HEK293 (cell line): ENCODE measurements at regions not wholly inside any gene's neighbourhood (a gene's known extent, or its start where the extent isn't known, plus 50 kb on each side); places are given as distances from the start of the nearest gene placed in this dataset.

Experiments
- CTCF ChIA-PET: fragments of 350-600 bp; formaldehyde crosslinking; extraction: SDS; loops from one replicate; lab custom pipeline; 2021; ENCODE audit warnings: antibody characterized with exemption; lab: Yijun Ruan, JAX
- POLR2A ChIA-PET: fragments of 300-600 bp; formaldehyde crosslinking; extraction: SDS; loops from one replicate; lab custom pipeline; 2020; ENCODE audit warnings: antibody characterized with exemption, inconsistent platforms; lab: Yijun Ruan, JAX
- H3K27ac ChIP-seq: fragments of 200-500 bp; sonication (Bioruptor generic); 2 replicates; pipeline ENCODE4 v1.5.1; 2014; ENCODE audit warnings: low read depth, low read length, control low read depth, inconsistent platforms; ENCODE audit errors: extremely low read depth
- H3K36me3 ChIP-seq, 2 experiments: fragments of 200-500 bp in 1 of 2; sonication (Bioruptor generic) in 1 of 2; 1 replicate in 1 of 2; 2 replicates in 1 of 2; pipeline ENCODE4 v1.5.1; 2014 to 2017; ENCODE audit warnings: inconsistent platforms in 2 of 2, low read length in 2 of 2; ENCODE audit not compliant: control insufficient read depth in 2 of 2, insufficient read depth in 1 of 2
- H3K4me1 ChIP-seq: fragments of 200-500 bp; sonication (Bioruptor generic); 2 replicates; pipeline ENCODE4 v1.5.1; 2014; ENCODE audit warnings: mild to moderate bottlenecking, low read length, inconsistent platforms; ENCODE audit not compliant: control insufficient read depth, insufficient read depth
- H3K4me3 ChIP-seq: 2 replicates; pipeline ENCODE4 v1.5.1; 2011; ENCODE audit warnings: low read depth, mild to moderate bottlenecking, control low read depth, low read length, moderate library complexity
- H3K9me3 ChIP-seq: fragments of 200-500 bp; sonication (Bioruptor generic); 2 replicates; pipeline ENCODE4 v1.5.1; 2014; ENCODE audit warnings: low read depth, low read length, inconsistent platforms; ENCODE audit not compliant: control insufficient read depth, insufficient read depth
- BCL11A ChIP-seq: fragments of 450-650 bp; formaldehyde crosslinking; IDR thresholded peaks from 2 replicates; pipeline ENCODE4 v1.5.1; 2016; ENCODE audit warnings: low read depth, missing biosample characterization, missing genetic modification characterization
- HOXC10 ChIP-seq: sonication (generic); formaldehyde crosslinking; IDR thresholded peaks from 2 replicates; pipeline ENCODE4 v1.8.1; 2023; ENCODE audit warnings: mild to moderate bottlenecking, missing genetic modification reagents
- HOXD13 ChIP-seq: sonication (generic); formaldehyde crosslinking; IDR thresholded peaks from 2 replicates; pipeline ENCODE4 v1.8.0; 2022; ENCODE audit warnings: missing genetic modification reagents, borderline replicate concordance
- KLF7 ChIP-seq: fragments of 450-650 bp; formaldehyde crosslinking; IDR thresholded peaks from 2 replicates; pipeline ENCODE4 v1.5.1; 2016; ENCODE audit warnings: missing biosample characterization, missing genetic modification characterization, borderline replicate concordance
- WT1 ChIP-seq: fragments of 450-650 bp; formaldehyde crosslinking; IDR thresholded peaks from 2 replicates; pipeline ENCODE4 v1.5.1; 2016; ENCODE audit warnings: missing biosample characterization, missing genetic modification characterization
- YY1 ChIP-seq: fragments of 450-650 bp; formaldehyde crosslinking; IDR thresholded peaks from 2 replicates; pipeline ENCODE4 v1.5.1; 2018; ENCODE audit warnings: missing biosample characterization, missing genetic modification characterization
- ZBTB17 ChIP-seq: fragments of 450-650 bp; formaldehyde crosslinking; IDR thresholded peaks from 2 replicates; pipeline ENCODE4 v1.5.1; 2016; ENCODE audit warnings: missing biosample characterization, missing genetic modification characterization
- ZBTB20 ChIP-seq: fragments of 450-650 bp; formaldehyde crosslinking; IDR thresholded peaks from 2 replicates; pipeline ENCODE4 v1.5.1; 2016; ENCODE audit warnings: missing biosample characterization, missing genetic modification characterization
- ZBTB8A ChIP-seq: fragments of 450-650 bp; formaldehyde crosslinking; IDR thresholded peaks from 2 replicates; pipeline ENCODE4 v1.5.1; 2016; ENCODE audit warnings: missing biosample characterization, missing genetic modification characterization
- ZFP3 ChIP-seq: fragments of 450-650 bp; formaldehyde crosslinking; IDR thresholded peaks from 2 replicates; pipeline ENCODE4 v1.5.1; 2016; ENCODE audit warnings: low read depth, missing biosample characterization, missing genetic modification characterization
- ZNF24 ChIP-seq: fragments of 450-650 bp; formaldehyde crosslinking; IDR thresholded peaks from 2 replicates; pipeline ENCODE4 v1.5.1; 2016; ENCODE audit warnings: missing biosample characterization, missing genetic modification characterization
- ZNF501 ChIP-seq: fragments of 450-650 bp; formaldehyde crosslinking; IDR thresholded peaks from 2 replicates; pipeline ENCODE4 v1.5.1; 2016; ENCODE audit warnings: missing biosample characterization, missing genetic modification characterization
- ZNF529 ChIP-seq: fragments of 450-650 bp; formaldehyde crosslinking; IDR thresholded peaks from 2 replicates; pipeline ENCODE4 v1.5.1; 2017; ENCODE audit warnings: missing genetic modification characterization, missing biosample characterization; ENCODE audit not compliant: insufficient replicate concordance
- ZNF610 ChIP-seq: fragments of 450-650 bp; formaldehyde crosslinking; IDR thresholded peaks from 2 replicates; pipeline ENCODE4 v1.5.1; 2016; ENCODE audit warnings: missing biosample characterization, missing genetic modification characterization, borderline replicate concordance
- ZNF670 ChIP-seq: fragments of 450-650 bp; formaldehyde crosslinking; IDR thresholded peaks from 2 replicates; pipeline ENCODE4 v1.5.1; 2016; ENCODE audit warnings: missing biosample characterization, missing genetic modification characterization, low read depth
- ZNF707 ChIP-seq: fragments of 450-650 bp; formaldehyde crosslinking; IDR thresholded peaks from 2 replicates; pipeline ENCODE4 v1.5.1; 2016; ENCODE audit warnings: missing biosample characterization, missing genetic modification characterization
- ZNF768 ChIP-seq: fragments of 450-650 bp; formaldehyde crosslinking; IDR thresholded peaks from 2 replicates; pipeline ENCODE4 v1.5.1; 2018; ENCODE audit warnings: missing biosample characterization, mild to moderate bottlenecking, missing genetic modification characterization
- ZNF791 ChIP-seq: fragments of 450-650 bp; formaldehyde crosslinking; IDR thresholded peaks from 2 replicates; pipeline ENCODE4 v1.5.1; 2016; ENCODE audit warnings: missing biosample characterization, missing genetic modification characterization
- ZSCAN30 ChIP-seq: fragments of 450-650 bp; IDR thresholded peaks from 2 replicates; pipeline ENCODE4 v1.5.1; 2018; ENCODE audit warnings: missing biosample characterization, mild to moderate bottlenecking, missing genetic modification characterization, moderate library complexity
- TF ChIP-seq, protein P1 (sequence below): fragments of 450-650 bp; formaldehyde crosslinking; conservative IDR thresholded peaks from 2 replicates; pipeline ENCODE4 v1.5.1; 2016; ENCODE audit warnings: low read depth, missing biosample characterization, missing genetic modification characterization
- TF ChIP-seq, protein P2 (sequence below): fragments of 450-650 bp; formaldehyde crosslinking; IDR thresholded peaks from 2 replicates; pipeline ENCODE4 v1.5.1; 2016; ENCODE audit warnings: missing biosample characterization, missing genetic modification characterization
- TF ChIP-seq, protein P3 (sequence below): fragments of 450-650 bp; formaldehyde crosslinking; IDR thresholded peaks from 2 replicates; pipeline ENCODE4 v1.5.1; 2016; ENCODE audit warnings: missing biosample characterization, missing genetic modification characterization
- TF ChIP-seq, protein P4 (sequence below): fragments of 450-650 bp; formaldehyde crosslinking; IDR thresholded peaks from 2 replicates; pipeline ENCODE4 v1.5.1; 2016; ENCODE audit warnings: missing biosample characterization, missing genetic modification characterization, low read depth
- TF ChIP-seq, protein P5 (sequence below): fragments of 450-650 bp; formaldehyde crosslinking; conservative IDR thresholded peaks from 2 replicates; pipeline ENCODE4 v1.5.1; 2016; ENCODE audit warnings: low read depth, missing biosample characterization, missing genetic modification characterization

DNA sequence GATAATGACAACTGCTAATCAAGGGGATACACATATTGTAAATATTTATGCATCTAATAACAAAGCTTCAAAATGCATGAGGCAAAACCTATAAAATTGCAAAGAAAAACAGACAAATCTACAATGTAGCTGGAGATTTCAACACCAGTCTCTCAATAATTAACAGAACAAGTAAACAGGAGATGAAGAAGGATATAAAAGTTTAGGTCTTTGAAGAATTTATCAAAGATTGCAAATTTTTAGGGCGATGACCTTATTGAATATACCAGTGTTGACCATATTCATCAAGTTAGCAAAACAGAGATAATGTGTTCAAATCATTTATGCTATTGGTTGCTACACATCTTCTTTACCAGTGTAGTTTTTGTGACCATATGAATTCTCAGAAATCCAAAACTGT is 237.8 kb upstream of the SGK1 start (continued):
- TF ChIP-seq, protein P1, sequence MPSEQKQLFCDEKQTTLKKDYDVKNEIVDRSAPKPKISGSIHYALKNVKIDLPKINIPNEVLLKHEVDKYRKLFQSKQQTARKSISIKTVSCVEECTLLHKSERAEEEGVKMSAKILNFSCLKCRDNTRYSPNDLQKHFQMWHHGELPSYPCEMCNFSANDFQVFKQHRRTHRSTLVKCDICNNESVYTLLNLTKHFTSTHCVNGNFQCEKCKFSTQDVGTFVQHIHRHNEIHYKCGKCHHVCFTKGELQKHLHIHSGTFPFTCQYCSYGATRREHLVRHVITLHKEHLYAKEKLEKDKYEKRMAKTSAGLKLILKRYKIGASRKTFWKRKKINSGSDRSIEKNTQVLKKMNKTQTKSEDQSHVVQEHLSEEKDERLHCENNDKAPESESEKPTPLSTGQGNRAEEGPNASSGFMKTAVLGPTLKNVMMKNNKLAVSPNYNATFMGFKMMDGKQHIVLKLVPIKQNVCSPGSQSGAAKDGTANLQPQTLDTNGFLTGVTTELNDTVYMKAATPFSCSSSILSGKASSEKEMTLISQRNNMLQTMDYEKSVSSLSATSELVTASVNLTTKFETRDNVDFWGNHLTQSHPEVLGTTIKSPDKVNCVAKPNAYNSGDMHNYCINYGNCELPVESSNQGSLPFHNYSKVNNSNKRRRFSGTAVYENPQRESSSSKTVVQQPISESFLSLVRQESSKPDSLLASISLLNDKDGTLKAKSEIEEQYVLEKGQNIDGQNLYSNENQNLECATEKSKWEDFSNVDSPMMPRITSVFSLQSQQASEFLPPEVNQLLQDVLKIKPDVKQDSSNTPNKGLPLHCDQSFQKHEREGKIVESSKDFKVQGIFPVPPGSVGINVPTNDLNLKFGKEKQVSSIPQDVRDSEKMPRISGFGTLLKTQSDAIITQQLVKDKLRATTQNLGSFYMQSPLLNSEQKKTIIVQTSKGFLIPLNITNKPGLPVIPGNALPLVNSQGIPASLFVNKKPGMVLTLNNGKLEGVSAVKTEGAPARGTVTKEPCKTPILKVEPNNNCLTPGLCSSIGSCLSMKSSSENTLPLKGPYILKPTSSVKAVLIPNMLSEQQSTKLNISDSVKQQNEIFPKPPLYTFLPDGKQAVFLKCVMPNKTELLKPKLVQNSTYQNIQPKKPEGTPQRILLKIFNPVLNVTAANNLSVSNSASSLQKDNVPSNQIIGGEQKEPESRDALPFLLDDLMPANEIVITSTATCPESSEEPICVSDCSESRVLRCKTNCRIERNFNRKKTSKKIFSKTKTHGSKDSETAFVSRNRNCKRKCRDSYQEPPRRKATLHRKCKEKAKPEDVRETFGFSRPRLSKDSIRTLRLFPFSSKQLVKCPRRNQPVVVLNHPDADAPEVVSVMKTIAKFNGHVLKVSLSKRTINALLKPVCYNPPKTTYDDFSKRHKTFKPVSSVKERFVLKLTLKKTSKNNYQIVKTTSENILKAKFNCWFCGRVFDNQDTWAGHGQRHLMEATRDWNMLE (tag by site-specific recombination), result no peak
- TF ChIP-seq KLF7 (no peak), ZBTB17 (tag by site-specific recombination) (no peak), ZNF791 (tag by site-specific recombination) (no peak)
- TF ChIP-seq, protein P2, sequence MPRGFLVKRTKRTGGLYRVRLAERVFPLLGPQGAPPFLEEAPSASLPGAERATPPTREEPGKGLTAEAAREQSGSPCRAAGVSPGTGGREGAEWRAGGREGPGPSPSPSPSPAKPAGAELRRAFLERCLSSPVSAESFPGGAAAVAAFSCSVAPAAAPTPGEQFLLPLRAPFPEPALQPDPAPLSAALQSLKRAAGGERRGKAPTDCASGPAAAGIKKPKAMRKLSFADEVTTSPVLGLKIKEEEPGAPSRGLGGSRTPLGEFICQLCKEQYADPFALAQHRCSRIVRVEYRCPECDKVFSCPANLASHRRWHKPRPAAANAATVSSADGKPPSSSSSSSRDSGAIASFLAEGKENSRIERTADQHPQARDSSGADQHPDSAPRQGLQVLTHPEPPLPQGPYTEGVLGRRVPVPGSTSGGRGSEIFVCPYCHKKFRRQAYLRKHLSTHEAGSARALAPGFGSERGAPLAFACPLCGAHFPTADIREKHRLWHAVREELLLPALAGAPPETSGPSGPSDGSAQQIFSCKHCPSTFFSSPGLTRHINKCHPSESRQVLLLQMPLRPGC (tag by site-specific recombination), result no peak

DNA sequence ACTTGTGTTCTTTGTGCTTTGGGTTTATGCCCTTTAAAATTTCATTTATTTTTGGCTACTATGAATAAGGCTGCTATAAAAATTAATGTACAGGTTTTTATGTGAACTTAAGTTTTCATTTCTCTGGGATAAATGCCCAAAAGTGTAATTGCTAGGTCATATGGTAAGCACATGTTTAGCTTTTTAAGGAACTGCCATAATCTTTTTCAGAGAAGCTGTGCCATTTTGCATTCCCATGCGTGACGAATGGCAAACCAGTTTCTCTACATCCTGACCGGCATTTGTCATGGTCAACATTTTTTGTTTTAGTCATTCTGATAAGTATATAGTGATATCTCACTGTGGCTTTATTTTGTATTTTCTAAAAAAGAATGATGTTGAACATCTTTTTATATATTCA is 236.0 kb upstream of the SGK1 start:
- CTCF ChIA-PET, result interaction anchor here (0.6 kb wide), 1 partner anchor 387 kb away, joined by 4 read pairs; no protein-coding TSS in a partner anchor
- Histone ChIP-seq H3K27ac (no peak overlapping the region), H3K9me3 (no peaks in the 10 kb centered on the region), H3K4me1 (no peaks in the 10 kb centered on the region), H3K36me3 (no peaks in the 10 kb centered on the region), H3K4me3 (no peak overlapping the region)
- no peak for TF ChIP-seq ZNF670 (tag by site-specific recombination)
- no peak for TF ChIP-seq BCL11A (tag by site-specific recombination)
- no peak for TF ChIP-seq ZFP3 (tag by site-specific recombination)
- TF ChIP-seq, protein P3, sequence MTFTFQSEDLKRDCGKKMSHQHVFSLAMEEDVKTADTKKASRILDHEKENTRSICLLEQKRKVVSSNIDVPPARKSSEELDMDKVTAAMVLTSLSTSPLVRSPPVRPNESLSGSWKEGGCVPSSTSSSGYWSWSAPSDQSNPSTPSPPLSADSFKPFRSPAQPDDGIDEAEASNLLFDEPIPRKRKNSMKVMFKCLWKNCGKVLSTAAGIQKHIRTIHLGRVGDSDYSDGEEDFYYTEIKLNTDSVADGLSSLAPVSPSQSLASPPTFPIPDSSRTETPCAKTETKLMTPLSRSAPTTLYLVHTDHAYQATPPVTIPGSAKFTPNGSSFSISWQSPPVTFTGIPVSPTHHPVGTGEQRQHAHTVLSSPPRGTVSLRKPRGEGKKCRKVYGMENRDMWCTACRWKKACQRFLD (tag by site-specific recombination), result no peak
- TF ChIP-seq ZBTB8A (tag by site-specific recombination), result no peak
- no peak for TF ChIP-seq ZNF707 (tag by site-specific recombination)
- TF ChIP-seq WT1 (tag by site-specific recombination), result no peak
- no peak for TF ChIP-seq ZSCAN30
- TF ChIP-seq ZNF768 (tag by site-specific recombination), result no peak
- no peak for TF ChIP-seq HOXD13 (CRISPR knock-in tag)
- no peak for TF ChIP-seq ZNF529 (tag by site-specific recombination)
- no peak for TF ChIP-seq ZBTB20
- TF ChIP-seq, protein P4, sequence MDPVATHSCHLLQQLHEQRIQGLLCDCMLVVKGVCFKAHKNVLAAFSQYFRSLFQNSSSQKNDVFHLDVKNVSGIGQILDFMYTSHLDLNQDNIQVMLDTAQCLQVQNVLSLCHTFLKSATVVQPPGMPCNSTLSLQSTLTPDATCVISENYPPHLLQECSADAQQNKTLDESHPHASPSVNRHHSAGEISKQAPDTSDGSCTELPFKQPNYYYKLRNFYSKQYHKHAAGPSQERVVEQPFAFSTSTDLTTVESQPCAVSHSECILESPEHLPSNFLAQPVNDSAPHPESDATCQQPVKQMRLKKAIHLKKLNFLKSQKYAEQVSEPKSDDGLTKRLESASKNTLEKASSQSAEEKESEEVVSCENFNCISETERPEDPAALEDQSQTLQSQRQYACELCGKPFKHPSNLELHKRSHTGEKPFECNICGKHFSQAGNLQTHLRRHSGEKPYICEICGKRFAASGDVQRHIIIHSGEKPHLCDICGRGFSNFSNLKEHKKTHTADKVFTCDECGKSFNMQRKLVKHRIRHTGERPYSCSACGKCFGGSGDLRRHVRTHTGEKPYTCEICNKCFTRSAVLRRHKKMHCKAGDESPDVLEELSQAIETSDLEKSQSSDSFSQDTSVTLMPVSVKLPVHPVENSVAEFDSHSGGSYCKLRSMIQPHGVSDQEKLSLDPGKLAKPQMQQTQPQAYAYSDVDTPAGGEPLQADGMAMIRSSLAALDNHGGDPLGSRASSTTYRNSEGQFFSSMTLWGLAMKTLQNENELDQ (tag by site-specific recombination), result no peak
- TF ChIP-seq, protein P5, sequence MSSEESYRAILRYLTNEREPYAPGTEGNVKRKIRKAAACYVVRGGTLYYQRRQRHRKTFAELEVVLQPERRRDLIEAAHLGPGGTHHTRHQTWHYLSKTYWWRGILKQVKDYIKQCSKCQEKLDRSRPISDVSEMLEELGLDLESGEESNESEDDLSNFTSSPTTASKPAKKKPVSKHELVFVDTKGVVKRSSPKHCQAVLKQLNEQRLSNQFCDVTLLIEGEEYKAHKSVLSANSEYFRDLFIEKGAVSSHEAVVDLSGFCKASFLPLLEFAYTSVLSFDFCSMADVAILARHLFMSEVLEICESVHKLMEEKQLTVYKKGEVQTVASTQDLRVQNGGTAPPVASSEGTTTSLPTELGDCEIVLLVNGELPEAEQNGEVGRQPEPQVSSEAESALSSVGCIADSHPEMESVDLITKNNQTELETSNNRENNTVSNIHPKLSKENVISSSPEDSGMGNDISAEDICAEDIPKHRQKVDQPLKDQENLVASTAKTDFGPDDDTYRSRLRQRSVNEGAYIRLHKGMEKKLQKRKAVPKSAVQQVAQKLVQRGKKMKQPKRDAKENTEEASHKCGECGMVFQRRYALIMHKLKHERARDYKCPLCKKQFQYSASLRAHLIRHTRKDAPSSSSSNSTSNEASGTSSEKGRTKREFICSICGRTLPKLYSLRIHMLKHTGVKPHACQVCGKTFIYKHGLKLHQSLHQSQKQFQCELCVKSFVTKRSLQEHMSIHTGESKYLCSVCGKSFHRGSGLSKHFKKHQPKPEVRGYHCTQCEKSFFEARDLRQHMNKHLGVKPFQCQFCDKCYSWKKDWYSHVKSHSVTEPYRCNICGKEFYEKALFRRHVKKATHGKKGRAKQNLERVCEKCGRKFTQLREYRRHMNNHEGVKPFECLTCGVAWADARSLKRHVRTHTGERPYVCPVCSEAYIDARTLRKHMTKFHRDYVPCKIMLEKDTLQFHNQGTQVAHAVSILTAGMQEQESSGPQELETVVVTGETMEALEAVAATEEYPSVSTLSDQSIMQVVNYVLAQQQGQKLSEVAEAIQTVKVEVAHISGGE (tag by site-specific recombination), result no peak
- no peak for TF ChIP-seq ZNF501 (tag by site-specific recombination)
- no peak for TF ChIP-seq ZNF610 (tag by site-specific recombination)
- no peak for TF ChIP-seq YY1 (tag by site-specific recombination)
- TF ChIP-seq ZNF24 (tag by site-specific recombination), result no peak
- TF ChIP-seq HOXC10 (CRISPR knock-in tag), result no peak
- POLR2A ChIA-PET, result no interaction called here
